ENCODE measurements at regions not wholly inside any gene's neighbourhood (a gene's known extent, or its start where the extent isn't known, plus 50 kb on each side); places are given as distances from the start of the nearest gene placed in this dataset.

- H3K4me2 ChIP-seq (replicated peaks; ENCODE audit: low read depth, low read length, poor library complexity, severe bottlenecking): no peak overlapping the region
- H3K27ac ChIP-seq (ENCODE audit: low read length in 2 of 2): no peak overlapping the region
- intact Hi-C loops (cut with micrococcal nuclease): no loop called here
- no peak overlapping the region for H2AFZ ChIP-seq (ENCODE audit: insufficient read depth, low read depth, low read length, poor library complexity, severe bottlenecking)
- H3K4me1 Mint-ChIP-seq: no peaks in the 10 kb centered on the region
- TF ChIP-seq EZH2 (IDR thresholded peaks at IDR 0.05; ENCODE audit: borderline replicate concordance, insufficient read depth, low read depth, low read length, poor library complexity, severe bottlenecking) (no peak), CTCF (IDR thresholded peaks at IDR 0.05) (no peak)
- no peaks in the 10 kb centered on the region for H3K27me3 ChIP-seq (replicated peaks in 1 of 4; ENCODE audit: control extremely low read depth in 1 of 4, control insufficient read depth in 3 of 4, insufficient read depth in 4 of 4, low read length in 3 of 4)
- peaks cover 8% of the 10 kb centered on the region for H3K27me3 Mint-ChIP-seq
- ATAC-seq (ENCODE audit: low read depth) (no peak), DNase-seq (no peak)
- H3K9ac ChIP-seq (ENCODE audit: low read length): no peak overlapping the region
- H3K4me1 ChIP-seq (ENCODE audit: control insufficient read depth in 2 of 2, insufficient read depth in 2 of 2, low read length in 2 of 2): no peaks in the 10 kb centered on the region
- H3K9me3 Mint-ChIP-seq (ENCODE audit: insufficient read depth): no peaks in the 10 kb centered on the region
- no peak overlapping the region for H3K4me3 Mint-ChIP-seq
- no peaks in the 10 kb centered on the region for H4K20me1 ChIP-seq (ENCODE audit: control insufficient read depth, insufficient read depth, low read length, poor library complexity, severe bottlenecking)
- H3K27ac Mint-ChIP-seq: no peak overlapping the region
- ChIA-PET CTCF (no interaction called here), POLR2A (no interaction called here)
- H3K79me2 ChIP-seq (ENCODE audit: control insufficient read depth, insufficient read depth, low read length): no peaks in the 10 kb centered on the region
- WGBS (ENCODE audit: insufficient coverage): no CpG with 5 or more reads among the region's 5 CpGs
- no peaks in the 10 kb centered on the region for H3K36me3 ChIP-seq (replicated peaks in 1 of 2; ENCODE audit: control extremely low read depth in 1 of 2, control insufficient read depth in 1 of 2, extremely low read depth in 1 of 2, insufficient read depth in 2 of 2, low read length in 1 of 2)
- H3K4me3 ChIP-seq (ENCODE audit: control extremely low read depth in 1 of 5, extremely low read depth in 1 of 5, insufficient read depth in 1 of 5, low read depth in 2 of 5, low read length in 4 of 5): no peak overlapping the region
- H3K9me3 ChIP-seq (ENCODE audit: control extremely low read depth in 1 of 3, control insufficient read depth in 2 of 3, insufficient read depth in 1 of 3, low read length in 2 of 3): no peaks in the 10 kb centered on the region
Observed at GRCh38 chrX:12065251-12065650, 73.0 kb upstream of the FRMPD4 start.

GRCh38 chrX:12076046-12076445 lies 62.2 kb upstream of the FRMPD4 start:
- Histone ChIP-seq H3K9me3 (ENCODE audit: control extremely low read depth in 1 of 3, control insufficient read depth in 2 of 3, insufficient read depth in 1 of 3, low read length in 2 of 3) (no peaks in the 10 kb centered on the region), H3K4me1 (ENCODE audit: control insufficient read depth in 2 of 2, insufficient read depth in 2 of 2, low read length in 2 of 2) (no peaks in the 10 kb centered on the region), H3K9ac (ENCODE audit: low read length) (no peak overlapping the region), H4K20me1 (ENCODE audit: control insufficient read depth, insufficient read depth, low read length, poor library complexity, severe bottlenecking) (no peaks in the 10 kb centered on the region), H3K27me3 (replicated peaks in 1 of 4; ENCODE audit: control extremely low read depth in 1 of 4, control insufficient read depth in 3 of 4, insufficient read depth in 4 of 4, low read length in 3 of 4) (no peaks in the 10 kb centered on the region), H3K27ac (ENCODE audit: low read length in 2 of 2) (no peak overlapping the region), H3K36me3 (replicated peaks in 1 of 2; ENCODE audit: control extremely low read depth in 1 of 2, control insufficient read depth in 1 of 2, extremely low read depth in 1 of 2, insufficient read depth in 2 of 2, low read length in 1 of 2) (no peaks in the 10 kb centered on the region), H3K79me2 (ENCODE audit: control insufficient read depth, insufficient read depth, low read length) (no peaks in the 10 kb centered on the region), H3K4me2 (replicated peaks; ENCODE audit: low read depth, low read length, poor library complexity, severe bottlenecking) (no peak overlapping the region), H2AFZ (ENCODE audit: insufficient read depth, low read depth, low read length, poor library complexity, severe bottlenecking) (no peak overlapping the region), H3K4me3 (ENCODE audit: control extremely low read depth in 1 of 5, extremely low read depth in 1 of 5, insufficient read depth in 1 of 5, low read depth in 2 of 5, low read length in 4 of 5) (no peak overlapping the region)
- POLR2A ChIA-PET: no interaction called here
- no peaks in the 10 kb centered on the region for H3K9me3 Mint-ChIP-seq (ENCODE audit: insufficient read depth)
- WGBS (ENCODE audit: insufficient coverage): no CpG with 5 or more reads among the region's 5 CpGs
- H3K4me1 Mint-ChIP-seq: no peaks in the 10 kb centered on the region
- intact Hi-C loops (cut with micrococcal nuclease): no loop called here
- no peak overlapping the region for H3K27ac Mint-ChIP-seq
- ATAC-seq (ENCODE audit: low read depth) (no peak), DNase-seq (no peak)
- CTCF ChIA-PET: interaction anchor here (0.6 kb wide), 1 partner anchor 1896 kb away, joined by 3 read pairs; no protein-coding TSS in a partner anchor
- peaks cover 12% of the 10 kb centered on the region for H3K27me3 Mint-ChIP-seq
- no peak overlapping the region for H3K4me3 Mint-ChIP-seq
- TF ChIP-seq EZH2 (IDR thresholded peaks at IDR 0.05; ENCODE audit: borderline replicate concordance, insufficient read depth, low read depth, low read length, poor library complexity, severe bottlenecking): no peak
- no peak for TF ChIP-seq CTCF (IDR thresholded peaks at IDR 0.05)
